ENCODE measurements at regions not wholly inside any gene's neighbourhood (a gene's known extent, or its start where the extent isn't known, plus 50 kb on each side); places are given as distances from the start of the nearest gene placed in this dataset.

GRCh38 chr4:123990310-123990870 lies 593.8 kb downstream of the SPRY1 start:
- no peak for TF ChIP-seq NFYB (CRISPR knock-in tag; conservative IDR thresholded peaks at IDR 0.05; ENCODE audit: low read depth)
- TF ChIP-seq STAT6 (CRISPR knock-in tag; conservative IDR thresholded peaks at IDR 0.05; ENCODE audit: low read depth) = no peak
- no peak for TF ChIP-seq CTCF (IDR thresholded peaks at IDR 0.05)

All from WTC11 (cell line).